ENCODE measurements at regions not wholly inside any gene's neighbourhood (a gene's known extent, or its start where the extent isn't known, plus 50 kb on each side); places are given as distances from the start of the nearest gene placed in this dataset.

- Histone ChIP-seq H3K27ac (ENCODE audit: low read depth, low read length) (no peak overlapping the region), H3K9me3 (ENCODE audit: low read length) (no peaks in the 10 kb centered on the region), H3K4me3 (ENCODE audit: low read length) (no peak overlapping the region), H3K27me3 (ENCODE audit: insufficient read depth, low read length, poor library complexity, severe bottlenecking) (no peaks in the 10 kb centered on the region), H3K4me1 (ENCODE audit: insufficient read depth, low read length) (no peaks in the 10 kb centered on the region), H3K36me3 (ENCODE audit: insufficient read depth, low read length) (no peaks in the 10 kb centered on the region)
- H3K27ac Mint-ChIP-seq: no peak overlapping the region
- ChIA-PET POLR2A (no interaction called here), CTCF (no interaction called here)
- H3K36me3 Mint-ChIP-seq: no peaks in the 10 kb centered on the region
- no peak for DNase-seq
- H3K27me3 Mint-ChIP-seq: no peaks in the 10 kb centered on the region
- H3K9me3 Mint-ChIP-seq: peaks cover 0 to 13% (median 3%) of the 10 kb centered on the region in 5 donors
- H3K4me1 Mint-ChIP-seq: no peaks in the 10 kb centered on the region
- no peak overlapping the region for H3K4me3 Mint-ChIP-seq
Observed at GRCh38 chr2:154620471-154620870, 78.0 kb upstream of the KCNJ3 start.

GRCh38 chr2:154623819-154624218 lies 74.7 kb upstream of the KCNJ3 start:
- Mint-ChIP-seq H3K27me3 (no peaks in the 10 kb centered on the region), H3K9me3 (peaks cover 0 to 6% (median 0%) of the 10 kb centered on the region in 5 donors), H3K27ac (no peak overlapping the region), H3K4me1 (no peaks in the 10 kb centered on the region), H3K4me3 (no peak overlapping the region), H3K36me3 (no peaks in the 10 kb centered on the region)
- POLR2A ChIA-PET: no interaction called here
- DNase-seq: no peak
- Histone ChIP-seq H3K4me3 (ENCODE audit: low read length) (no peak overlapping the region), H3K4me1 (ENCODE audit: insufficient read depth, low read length) (no peaks in the 10 kb centered on the region), H3K27ac (ENCODE audit: low read depth, low read length) (no peak overlapping the region), H3K27me3 (ENCODE audit: insufficient read depth, low read length, poor library complexity, severe bottlenecking) (no peaks in the 10 kb centered on the region), H3K36me3 (ENCODE audit: insufficient read depth, low read length) (no peaks in the 10 kb centered on the region), H3K9me3 (ENCODE audit: low read length) (no peaks in the 10 kb centered on the region)
- CTCF ChIA-PET: no interaction called here

- H3K36me3 Mint-ChIP-seq: no peaks in the 10 kb centered on the region
- Histone ChIP-seq H3K4me3 (ENCODE audit: low read length) (no peak overlapping the region), H3K27ac (ENCODE audit: low read depth, low read length) (no peak overlapping the region), H3K36me3 (ENCODE audit: insufficient read depth, low read length) (no peaks in the 10 kb centered on the region), H3K27me3 (ENCODE audit: insufficient read depth, low read length, poor library complexity, severe bottlenecking) (no peaks in the 10 kb centered on the region), H3K9me3 (ENCODE audit: low read length) (no peaks in the 10 kb centered on the region), H3K4me1 (ENCODE audit: insufficient read depth, low read length) (no peaks in the 10 kb centered on the region)
- H3K27ac Mint-ChIP-seq: no peak overlapping the region
- H3K27me3 Mint-ChIP-seq: no peaks in the 10 kb centered on the region
- H3K4me1 Mint-ChIP-seq: no peaks in the 10 kb centered on the region
- DNase-seq: no peak
- CTCF ChIA-PET: interaction anchor here (0.8 kb wide), 1 partner anchor 10 kb away, joined by 3 read pairs; no protein-coding TSS in a partner anchor
- no peak overlapping the region for H3K4me3 Mint-ChIP-seq
- POLR2A ChIA-PET: no interaction called here
- peaks cover 0 to 10% (median 4%) of the 10 kb centered on the region in 5 donors for H3K9me3 Mint-ChIP-seq
Observed at GRCh38 chr2:154637456-154637855, 61.0 kb upstream of the KCNJ3 start.

- Mint-ChIP-seq H3K9me3 (peaks cover 0 to 14% (median 4%) of the 10 kb centered on the region in 5 donors), H3K4me1 (no peaks in the 10 kb centered on the region), H3K36me3 (no peaks in the 10 kb centered on the region), H3K4me3 (no peak overlapping the region), H3K27me3 (no peaks in the 10 kb centered on the region), H3K27ac (no peak overlapping the region)
- no peak overlapping the region for H3K27ac ChIP-seq (ENCODE audit: low read depth, low read length)
- H3K4me3 ChIP-seq (ENCODE audit: low read length): no peak overlapping the region
- H3K27me3 ChIP-seq (ENCODE audit: insufficient read depth, low read length, poor library complexity, severe bottlenecking): no peaks in the 10 kb centered on the region
- H3K4me1 ChIP-seq (ENCODE audit: insufficient read depth, low read length): no peaks in the 10 kb centered on the region
- no peaks in the 10 kb centered on the region for H3K36me3 ChIP-seq (ENCODE audit: insufficient read depth, low read length)
- CTCF ChIA-PET: no interaction called here
- no peaks in the 10 kb centered on the region for H3K9me3 ChIP-seq (ENCODE audit: low read length)
- POLR2A ChIA-PET: no interaction called here
- no peak for DNase-seq
Observed at GRCh38 chr2:154638783-154639182, 59.7 kb upstream of the KCNJ3 start.

GRCh38 chr2:154640000-154640399 lies 58.5 kb upstream of the KCNJ3 start:
- no peak overlapping the region for H3K27ac Mint-ChIP-seq
- no peak for DNase-seq
- POLR2A ChIA-PET: no interaction called here

More at GRCh38 chr2:154640000-154640399, 58.5 kb upstream of the KCNJ3 start:
- no peaks in the 10 kb centered on the region for H3K27me3 ChIP-seq (ENCODE audit: insufficient read depth, low read length, poor library complexity, severe bottlenecking)
- Mint-ChIP-seq H3K9me3 (peaks cover 0 to 12% (median 4%) of the 10 kb centered on the region in 5 donors), H3K27me3 (no peaks in the 10 kb centered on the region), H3K4me1 (no peaks in the 10 kb centered on the region), H3K36me3 (no peaks in the 10 kb centered on the region), H3K4me3 (no peak overlapping the region)
- H3K4me3 ChIP-seq (ENCODE audit: low read length): no peak overlapping the region
- CTCF ChIA-PET: no interaction called here
- H3K36me3 ChIP-seq (ENCODE audit: insufficient read depth, low read length): no peaks in the 10 kb centered on the region
- H3K4me1 ChIP-seq (ENCODE audit: insufficient read depth, low read length): no peaks in the 10 kb centered on the region
- H3K9me3 ChIP-seq (ENCODE audit: low read length): no peaks in the 10 kb centered on the region
- H3K27ac ChIP-seq (ENCODE audit: low read depth, low read length): no peak overlapping the region

Measured in CD8-positive, alpha-beta memory T cell (primary cell).